Stomach (tissue), 8 donors: ENCODE measurements at regions not wholly inside any gene's neighbourhood (a gene's known extent, or its start where the extent isn't known, plus 50 kb on each side); places are given as distances from the start of the nearest gene placed in this dataset.

Experiments
- DNase-seq, 2 donors: peaks; one replicate each; pipeline versions ENCODE4 v3.0.0 to v3.0.0-alpha.2; 2013 to 2019
- H3K27ac ChIP-seq, 5 donors: fragments of 200-600 bp in 4 of 5; sonication (generic) in 4 of 5; one replicate each; pipeline ENCODE4 v1.5.1; 2013 to 2019; ENCODE audit warnings: mild to moderate bottlenecking in 1 of 5, moderate library complexity in 1 of 5
- H3K27me3 ChIP-seq, 3 donors: fragments of 200-600 bp; sonication (generic); one replicate each; pipeline ENCODE4 v1.5.1; 2017 to 2019; ENCODE audit warnings: mixed run types in 1 of 3
- H3K36me3 ChIP-seq, 4 donors: fragments of 200-600 bp; sonication (generic); 1 replicate in 3 of 4; 2 replicates in 1 of 4; pipeline ENCODE4 v1.5.1; 2016 to 2019
- H3K4me1 ChIP-seq, 4 donors: fragments of 200-600 bp; sonication (generic); one replicate each; pipeline ENCODE4 v1.5.1; 2016 to 2019
- H3K4me3 ChIP-seq, 4 donors: fragments of 200-600 bp; sonication (generic) in 3 of 4; one replicate each; pipeline ENCODE4 v1.5.1; 2016 to 2019; ENCODE audit warnings: mild to moderate bottlenecking in 1 of 4
- H3K9me3 ChIP-seq, 4 donors: fragments of 200-600 bp; sonication (generic); one replicate each; pipeline ENCODE4 v1.5.1; 2016 to 2019
- EP300 ChIP-seq: sonication (generic); formaldehyde crosslinking; IDR thresholded peaks from one replicate; pipeline ENCODE4 v1.6.1; 2017; ENCODE audit warnings: antibody characterized with exemption
- POLR2A ChIP-seq, 4 donors: fragments of 450-650 bp; IDR thresholded peaks; one replicate each; pipeline ENCODE4 v1.6.1; 2016; ENCODE audit warnings: antibody characterized with exemption in 4 of 4, control low read depth in 2 of 4, mild to moderate bottlenecking in 1 of 4, moderate library complexity in 1 of 4
- POLR2AphosphoS5 ChIP-seq, 3 donors: sonication (generic); formaldehyde crosslinking; IDR thresholded peaks; one replicate each; pipeline ENCODE4 v1.6.1; 2016; ENCODE audit warnings: antibody characterized with exemption in 3 of 3
- WGBS, 5 donors: extraction: QIAGEN DNeasy Blood & Tissue Kit in 3 of 5; methylation state at CpG; one replicate each; pipeline versions ENCODE4 v1.1.5 to v1.1.7; 2013 to 2018; 5-methylcytosine and 5-hydroxymethylcytosine counted together
- intact Hi-C: fragments of 100-400 bp; cut with DNase I; formaldehyde crosslinking; loops from one replicate; pipeline ENCODE4 v1.15.1; 2023; ENCODE audit warnings: low total_unique reads
- TF ChIP-seq, protein P1 (sequence below), 7 experiments: fragments of 450-650 bp in 4 of 7; fragments of 200-600 bp in 3 of 7; sonication (generic) in 3 of 7; IDR thresholded peaks; one replicate each; pipeline ENCODE4 v1.5.1; 2016 to 2019; ENCODE audit warnings: antibody characterized with exemption in 7 of 7, control low read depth in 2 of 7, mild to moderate bottlenecking in 1 of 7
- donor health status: healthy with polysubstance abuse.
- donor health status: Bipolar disorder and iron deficiency.
- donor health status: healthy.

DNA sequence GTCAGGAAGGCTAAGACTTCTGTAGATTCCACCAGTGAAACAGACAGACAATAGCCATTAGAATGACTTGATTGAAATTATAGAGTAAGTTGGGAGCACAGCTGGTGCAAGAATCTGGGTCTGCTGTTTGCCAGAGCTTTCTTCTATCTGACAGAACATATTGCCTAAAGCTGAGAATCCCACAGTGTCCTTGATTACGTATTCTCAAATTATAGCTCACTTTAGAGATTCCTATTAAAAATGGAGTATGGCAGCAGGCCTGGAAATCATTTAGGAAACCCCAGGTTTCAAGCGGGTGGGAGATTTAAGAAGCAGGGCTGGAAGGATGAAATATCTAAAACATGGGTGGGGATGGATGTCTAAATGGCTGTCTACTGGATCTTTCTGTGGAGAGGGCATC lies 639.7 kb upstream of the CXADR start:
- H3K4me1 ChIP-seq, result no peaks in the 10 kb centered on the region
- DNase-seq, result no peak
- H3K27me3 ChIP-seq, result no peaks in the 10 kb centered on the region
- 83 to 94% (median 90%) methylated on average over 2 of the region's 2 CpGs for WGBS, 5 donors
- H3K27ac ChIP-seq, result no peak overlapping the region
- H3K4me3 ChIP-seq, result no peak overlapping the region
- no peaks in the 10 kb centered on the region for H3K9me3 ChIP-seq
- TF ChIP-seq POLR2A (IDR thresholded peaks at IDR 0.05) (no peak), EP300 (no peak), POLR2AphosphoS5 (IDR thresholded peaks at IDR 0.05) (no peak)
- TF ChIP-seq, protein P1, sequence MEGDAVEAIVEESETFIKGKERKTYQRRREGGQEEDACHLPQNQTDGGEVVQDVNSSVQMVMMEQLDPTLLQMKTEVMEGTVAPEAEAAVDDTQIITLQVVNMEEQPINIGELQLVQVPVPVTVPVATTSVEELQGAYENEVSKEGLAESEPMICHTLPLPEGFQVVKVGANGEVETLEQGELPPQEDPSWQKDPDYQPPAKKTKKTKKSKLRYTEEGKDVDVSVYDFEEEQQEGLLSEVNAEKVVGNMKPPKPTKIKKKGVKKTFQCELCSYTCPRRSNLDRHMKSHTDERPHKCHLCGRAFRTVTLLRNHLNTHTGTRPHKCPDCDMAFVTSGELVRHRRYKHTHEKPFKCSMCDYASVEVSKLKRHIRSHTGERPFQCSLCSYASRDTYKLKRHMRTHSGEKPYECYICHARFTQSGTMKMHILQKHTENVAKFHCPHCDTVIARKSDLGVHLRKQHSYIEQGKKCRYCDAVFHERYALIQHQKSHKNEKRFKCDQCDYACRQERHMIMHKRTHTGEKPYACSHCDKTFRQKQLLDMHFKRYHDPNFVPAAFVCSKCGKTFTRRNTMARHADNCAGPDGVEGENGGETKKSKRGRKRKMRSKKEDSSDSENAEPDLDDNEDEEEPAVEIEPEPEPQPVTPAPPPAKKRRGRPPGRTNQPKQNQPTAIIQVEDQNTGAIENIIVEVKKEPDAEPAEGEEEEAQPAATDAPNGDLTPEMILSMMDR (IDR thresholded peaks at IDR 0.05), result no peak
- no peaks in the 10 kb centered on the region for H3K36me3 ChIP-seq
- intact Hi-C loops, result no loop called here

DNA sequence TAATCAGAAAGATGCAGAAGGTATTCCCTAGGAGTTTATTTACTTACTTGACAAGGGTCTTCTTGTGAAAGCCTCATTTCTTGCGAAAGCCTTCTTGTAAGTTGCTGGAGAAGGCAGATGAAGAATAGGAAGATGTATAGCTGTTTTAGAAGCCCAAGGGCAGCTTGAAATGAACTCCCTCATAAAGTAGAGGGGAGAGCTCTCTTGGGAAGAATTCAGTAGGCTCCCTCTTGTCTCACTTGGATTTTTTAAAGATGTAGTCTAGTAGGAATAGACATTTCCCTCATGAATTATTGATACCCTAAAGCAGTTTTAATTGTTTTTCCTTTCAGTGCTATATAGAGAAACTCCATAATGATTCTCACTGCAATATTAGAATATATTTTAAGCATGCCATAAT lies 639.2 kb upstream of the CXADR start:
- Histone ChIP-seq H3K4me1 (no peaks in the 10 kb centered on the region), H3K27me3 (no peaks in the 10 kb centered on the region), H3K4me3 (no peak overlapping the region), H3K9me3 (no peaks in the 10 kb centered on the region), H3K27ac (no peak overlapping the region), H3K36me3 (no peaks in the 10 kb centered on the region)
- no peak for DNase-seq
- intact Hi-C loops, result no loop called here
- 80 to 95% (median 91%) methylated on average over 1 of the region's 1 CpG for WGBS, 5 donors
- TF ChIP-seq POLR2AphosphoS5 (IDR thresholded peaks at IDR 0.05) (no peak), POLR2A (IDR thresholded peaks at IDR 0.05) (no peak), EP300 (no peak)
- TF ChIP-seq, protein P1 (IDR thresholded peaks at IDR 0.05), result no peak

DNA sequence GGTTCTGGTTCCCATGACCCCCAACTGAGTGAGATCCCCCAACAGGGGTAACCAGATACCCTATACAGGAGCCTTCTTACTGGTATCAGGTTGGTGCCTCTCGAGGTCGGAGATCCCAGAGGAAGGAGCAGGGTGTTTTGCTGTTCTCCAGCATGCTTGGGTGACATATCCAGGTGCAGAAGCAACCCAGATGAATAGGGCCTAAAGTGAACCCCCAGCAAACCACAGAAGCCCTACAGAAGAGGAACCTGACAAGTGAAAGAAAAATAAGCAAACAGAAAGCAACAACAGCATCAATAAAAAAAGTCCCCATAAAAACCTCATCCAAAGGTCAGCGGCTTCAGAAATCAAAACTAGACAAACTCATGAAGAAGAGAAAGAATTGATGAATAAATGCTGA lies 633.4 kb upstream of the CXADR start:
- no peaks in the 10 kb centered on the region for H3K4me1 ChIP-seq
- no peaks in the 10 kb centered on the region for H3K27me3 ChIP-seq
- TF ChIP-seq POLR2AphosphoS5 (IDR thresholded peaks at IDR 0.05), result no peak
- no peak overlapping the region for H3K4me3 ChIP-seq
- H3K36me3 ChIP-seq, result no peaks in the 10 kb centered on the region
- WGBS, 5 donors, result 80 to 92% (median 85%) methylated on average over 3 of the region's 3 CpGs
- peaks cover 0 to 3% (median 0%) of the 10 kb centered on the region in 4 donors for H3K9me3 ChIP-seq
- no peak overlapping the region for H3K27ac ChIP-seq
- intact Hi-C loops, result no loop called here
- no peak for DNase-seq

DNA sequence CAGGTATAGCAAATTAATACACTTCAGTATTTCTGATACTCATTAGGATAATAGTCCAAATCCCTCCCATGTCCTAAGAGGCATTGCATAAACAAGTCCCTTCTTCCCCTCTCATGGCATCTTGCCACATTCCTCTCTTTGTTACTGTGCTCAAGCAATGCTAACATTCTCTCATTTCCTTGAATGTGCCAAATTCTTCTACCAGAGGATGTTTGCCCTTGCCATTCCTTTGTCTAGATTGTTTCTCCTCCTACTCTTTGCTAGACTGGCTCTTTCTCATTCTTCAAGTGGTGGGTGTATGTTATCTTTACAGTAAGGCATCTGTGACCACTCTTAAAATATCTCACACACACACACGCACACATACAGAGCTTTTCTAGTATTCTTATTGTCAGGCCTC lies 621.0 kb upstream of the CXADR start:
- Histone ChIP-seq H3K4me1 (no peaks in the 10 kb centered on the region), H3K27me3 (no peaks in the 10 kb centered on the region), H3K36me3 (no peaks in the 10 kb centered on the region), H3K27ac (no peak overlapping the region), H3K4me3 (no peak overlapping the region), H3K9me3 (no peaks in the 10 kb centered on the region)
- peak in 1 of 2 donors; percentile 25 for DNase-seq
- 75 to 85% (median 79%) methylated on average over 1 of the region's 1 CpG for WGBS, 5 donors
- intact Hi-C loops, result no loop called here
- no peak for TF ChIP-seq POLR2AphosphoS5 (IDR thresholded peaks at IDR 0.05)
- no peak for TF ChIP-seq EP300
- TF ChIP-seq, protein P1 (IDR thresholded peaks at IDR 0.05), result no peak

DNA sequence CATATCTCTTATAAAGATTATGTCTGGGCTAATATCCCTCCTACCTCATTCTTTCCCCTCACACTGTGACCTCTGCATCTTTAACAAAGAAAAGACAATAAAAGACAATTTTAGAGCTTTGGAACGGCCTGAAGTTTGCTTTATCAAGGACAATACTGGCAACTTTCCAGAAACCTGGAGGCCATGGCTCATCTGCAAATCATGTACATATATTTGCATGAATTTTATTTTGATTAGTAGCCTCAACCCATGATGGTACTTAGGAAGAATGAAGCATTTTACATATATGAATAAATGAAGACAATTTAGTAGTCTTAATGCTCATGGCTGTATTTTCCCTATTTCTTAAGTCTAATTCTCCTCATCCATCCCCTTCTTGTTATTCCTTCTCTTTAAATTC lies 612.2 kb upstream of the CXADR start:
- Histone ChIP-seq H3K9me3 (no peaks in the 10 kb centered on the region), H3K36me3 (no peaks in the 10 kb centered on the region), H3K27ac (no peak overlapping the region), H3K27me3 (no peaks in the 10 kb centered on the region), H3K4me1 (no peaks in the 10 kb centered on the region), H3K4me3 (no peak overlapping the region)
- WGBS, 5 donors, result 25 to 58% (median 46%) methylated on average over 1 of the region's 1 CpG
- intact Hi-C loops, result no loop called here
- TF ChIP-seq POLR2A (IDR thresholded peaks at IDR 0.05), result no peak
- no peak for TF ChIP-seq POLR2AphosphoS5 (IDR thresholded peaks at IDR 0.05)
- no peak for TF ChIP-seq EP300
- TF ChIP-seq, protein P1 (IDR thresholded peaks at IDR 0.05), result no peak
- no peak for DNase-seq
